ENCODE measurements at regions not wholly inside any gene's neighbourhood (a gene's known extent, or its start where the extent isn't known, plus 50 kb on each side); places are given as distances from the start of the nearest gene placed in this dataset.

GRCh38 chr7:55310287-55311025 lies 54.7 kb upstream of the LANCL2 start:
- Histone ChIP-seq H3K14ac (ENCODE audit: insufficient read length) (no peak overlapping the region), H3K23ac (ENCODE audit: insufficient read length) (no peak overlapping the region), H2BK20ac (ENCODE audit: low read length) (peak overlapping the region; percentile 55; the same call in 1 of the 2 replicates), H3K9ac (replicated peaks in 1 of 4; ENCODE audit: extremely low read depth in 1 of 4, low read depth in 3 of 4, low read length in 3 of 4) (no peak overlapping the region), H2BK120ac (replicated peaks; ENCODE audit: low read depth, low read length) (no peak overlapping the region), H4K5ac (ENCODE audit: insufficient read length, low read depth, low read length) (no peak overlapping the region), H2AK5ac (ENCODE audit: low read depth, low read length) (no peak overlapping the region), H4K20me1 (replicated peaks in 1 of 2; ENCODE audit: control insufficient read depth in 1 of 2, insufficient read depth in 2 of 2, low read length in 2 of 2) (no peaks in the 10 kb centered on the region), H3K56ac (replicated peaks; ENCODE audit: insufficient read length, low read depth, low read length) (no peak overlapping the region), H3K27ac (ENCODE audit: low read depth, low read length) (no peak overlapping the region), H3K23me2 (ENCODE audit: low read depth, low read length) (no peaks in the 10 kb centered on the region), H3K9me3 (ENCODE audit: insufficient read depth in 2 of 2, low read depth in 1 of 2, low read length in 1 of 2) (peaks cover 12 to 23% of the 10 kb centered on the region in 2 experiments), H4K91ac (replicated peaks; ENCODE audit: insufficient read length, low read length) (no peak overlapping the region), H3K4me3 (ENCODE audit: extremely low read depth in 1 of 4, insufficient read depth in 2 of 4, low read depth in 3 of 4, low read length in 4 of 4) (no peak overlapping the region; a peak in 2 of 8 replicates), H2BK15ac (ENCODE audit: low read length) (no peak overlapping the region), H3K4ac (replicated peaks; ENCODE audit: insufficient read length, low read depth, low read length) (no peak overlapping the region), H2BK5ac (ENCODE audit: low read depth, low read length) (no peak overlapping the region), H2BK12ac (ENCODE audit: low read depth, low read length) (no peak overlapping the region), H3K79me2 (ENCODE audit: control insufficient read depth in 1 of 2, insufficient read depth in 2 of 2, low read length in 2 of 2) (no peaks in the 10 kb centered on the region), H3K4me1 (replicated peaks in 1 of 4; ENCODE audit: control insufficient read depth in 3 of 4, insufficient read depth in 4 of 4, low read length in 3 of 4) (peaks cover 0 to 5% (median 1%) of the 10 kb centered on the region in 4 experiments; a peak in 1 of 7 replicates), H3K18ac (ENCODE audit: extremely low read depth, low read length) (no peak overlapping the region), H3K4me2 (ENCODE audit: insufficient read depth in 1 of 2, low read depth in 2 of 2, low read length in 2 of 2) (no peak overlapping the region), H3K27me3 (replicated peaks in 1 of 4; ENCODE audit: control insufficient read depth in 3 of 4, extremely low read depth in 1 of 4, insufficient read depth in 3 of 4, low read length in 3 of 4) (no peaks in the 10 kb centered on the region), H4K8ac (ENCODE audit: extremely low read depth, insufficient read depth, low read length) (no peak overlapping the region), H2AFZ (ENCODE audit: low read length) (no peak overlapping the region), H3K36me3 (ENCODE audit: control insufficient read depth in 2 of 4, insufficient read depth in 4 of 4, low read length in 3 of 4) (no peaks in the 10 kb centered on the region), H3K79me1 (ENCODE audit: low read depth, low read length) (no peaks in the 10 kb centered on the region)
- no peak for FAIRE-seq
- ChIA-PET POLR2A (ENCODE audit: partially characterized antibody) (interaction anchor here (1.2 to 3.1 kb wide), 2 partner anchors 11 to 55 kb away, joined by 3 to 12 read pairs; partner anchors contain the start of gene LANCL2), CTCF (ENCODE audit: partially characterized antibody) (no interaction called here)
- 72% methylated on average over 8 of the region's 8 CpGs; no CpG with 5 or more reads in 1 of the 2 experiments for WGBS, 2 experiments (ENCODE audit: extremely low coverage in 1 of 2, insufficient coverage in 1 of 2, insufficient read length in 1 of 2, insufficient replicate concordance in 2 of 2, low coverage in 1 of 2, low lambda C conversion rate in 2 of 2, missing lambda C conversion rate in 1 of 2)
- DNase-seq (ENCODE audit: low read depth in 1 of 2, low spot score in 2 of 2): no peak
- TF ChIP-seq SAP30 (IDR thresholded peaks at IDR 0.05; ENCODE audit: insufficient read depth, insufficient replicate concordance, low read length): no peak
- TF ChIP-seq FOSL1 (IDR thresholded peaks at IDR 0.05; ENCODE audit: insufficient read depth, low read depth, low read length): no peak
- no peak for TF ChIP-seq CREB1 (IDR thresholded peaks at IDR 0.05)
- TF ChIP-seq NRF1 (IDR thresholded peaks at IDR 0.05; ENCODE audit: low read depth, low read length): no peak
- TF ChIP-seq EZH2 (IDR thresholded peaks at IDR 0.05; ENCODE audit: low read depth, low read length, severe bottlenecking): no peak
- TF ChIP-seq RNF2 (IDR thresholded peaks at IDR 0.05; ENCODE audit: borderline replicate concordance, low read depth, low read length, missing control alignments, poor library complexity, severe bottlenecking): no peak
- no peak for TF ChIP-seq POLR2A (IDR thresholded peaks at IDR 0.05; ENCODE audit: control extremely low read depth in 1 of 2, low read depth in 2 of 2, low read length in 2 of 2)

Measured in H1 (cell line).